ENCODE measurements at regions not wholly inside any gene's neighbourhood (a gene's known extent, or its start where the extent isn't known, plus 50 kb on each side); places are given as distances from the start of the nearest gene placed in this dataset.

DNA sequence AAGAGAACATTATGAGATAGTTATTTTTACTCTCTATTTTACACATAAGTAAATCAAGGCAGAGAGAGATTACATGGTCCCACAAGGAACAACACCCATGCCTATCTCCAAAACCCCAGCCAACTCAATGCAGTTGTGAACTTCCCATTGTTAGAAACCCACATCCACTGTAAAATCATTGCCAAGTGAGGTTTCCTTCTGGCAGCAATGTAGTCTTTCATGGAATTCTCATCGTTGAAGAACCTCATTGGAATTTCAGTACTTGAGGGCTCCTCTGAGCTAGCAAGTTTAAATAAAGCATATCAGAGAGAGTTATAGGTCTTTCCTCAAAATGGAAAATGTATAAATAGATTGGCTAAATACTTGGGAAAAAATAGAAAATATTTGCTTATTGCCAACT, 105.2 kb downstream of the RAD51AP2 start:
- H3K27me3 Mint-ChIP-seq: no peaks in the 10 kb centered on the region
- H3K4me1 Mint-ChIP-seq: no peaks in the 10 kb centered on the region
- no CpG with 5 or more reads among the region's 1 CpG for WGBS (ENCODE audit: insufficient coverage)
- H3K4me1 ChIP-seq (ENCODE audit: control insufficient read depth in 1 of 2, extremely low read depth in 1 of 2, insufficient read depth in 2 of 2, low read length in 2 of 2): no peaks in the 10 kb centered on the region
- no peak overlapping the region for H3K4me3 ChIP-seq (ENCODE audit: control insufficient read depth in 1 of 2, extremely low read depth in 1 of 2, low read length in 1 of 2)
- no peak for DNase-seq
- H3K4me3 Mint-ChIP-seq: no peak overlapping the region
- H3K27me3 ChIP-seq (replicated peaks in 1 of 2; ENCODE audit: control insufficient read depth in 2 of 2, extremely low read depth in 1 of 2, insufficient read depth in 2 of 2, low read length in 1 of 2): no peaks in the 10 kb centered on the region
- H3K9me3 Mint-ChIP-seq: peaks cover 4 to 9% (median 6%) of the 10 kb centered on the region in 3 donors
- H3K9me3 ChIP-seq: no peaks in the 10 kb centered on the region
- ATAC-seq (replicated peaks in 1 of 4): no peak
- H3K27ac Mint-ChIP-seq: no peak overlapping the region
- no peak overlapping the region for H3K27ac ChIP-seq (ENCODE audit: low read length)
- ChIA-PET CTCF (no interaction called here), POLR2A (no interaction called here)
- H3K36me3 ChIP-seq (ENCODE audit: control insufficient read depth in 2 of 2, extremely low read depth in 1 of 2, insufficient read depth in 1 of 2, low read length in 1 of 2): no peaks in the 10 kb centered on the region
- no peaks in the 10 kb centered on the region for H3K36me3 Mint-ChIP-seq

DNA sequence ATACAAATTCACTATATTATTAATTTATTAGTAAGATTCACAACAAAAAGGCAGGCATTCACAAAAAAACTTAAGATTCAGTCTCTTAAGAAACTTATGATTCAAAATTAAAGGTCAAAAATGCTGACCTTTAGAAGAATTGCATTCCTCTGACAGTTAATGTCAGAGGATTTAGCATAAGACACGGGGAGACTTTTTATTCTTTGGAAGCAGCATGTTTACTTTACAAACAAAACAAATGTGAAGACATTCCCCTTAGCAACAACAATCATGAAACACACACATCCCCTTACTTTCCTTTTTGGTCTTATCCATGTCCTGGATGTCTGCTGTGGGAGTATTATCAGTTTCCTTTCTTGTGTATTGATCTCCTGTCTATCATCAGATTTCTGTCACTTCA, 117.1 kb downstream of the RAD51AP2 start:
- H3K4me1 ChIP-seq (ENCODE audit: control insufficient read depth in 1 of 2, extremely low read depth in 1 of 2, insufficient read depth in 2 of 2, low read length in 2 of 2): no peaks in the 10 kb centered on the region
- H3K4me3 Mint-ChIP-seq: no peak overlapping the region
- H3K9me3 ChIP-seq: no peaks in the 10 kb centered on the region
- DNase-seq (no peak), ATAC-seq (replicated peaks in 1 of 4) (no peak)
- no peak overlapping the region for H3K4me3 ChIP-seq (ENCODE audit: control insufficient read depth in 1 of 2, extremely low read depth in 1 of 2, low read length in 1 of 2)
- no peaks in the 10 kb centered on the region for H3K4me1 Mint-ChIP-seq
- POLR2A ChIA-PET: no interaction called here
- no peak overlapping the region for H3K27ac Mint-ChIP-seq
- CTCF ChIA-PET: no interaction called here
- H3K36me3 Mint-ChIP-seq: no peaks in the 10 kb centered on the region
- WGBS (ENCODE audit: insufficient coverage): 33% methylated on average over 1 of the region's 1 CpG
- H3K27me3 Mint-ChIP-seq: no peaks in the 10 kb centered on the region
- H3K9me3 Mint-ChIP-seq: peaks cover 16 to 31% (median 24%) of the 10 kb centered on the region in 3 donors
- H3K27ac ChIP-seq (ENCODE audit: low read length): no peak overlapping the region
- no peaks in the 10 kb centered on the region for H3K27me3 ChIP-seq (replicated peaks in 1 of 2; ENCODE audit: control insufficient read depth in 2 of 2, extremely low read depth in 1 of 2, insufficient read depth in 2 of 2, low read length in 1 of 2)
- H3K36me3 ChIP-seq (ENCODE audit: control insufficient read depth in 2 of 2, extremely low read depth in 1 of 2, insufficient read depth in 1 of 2, low read length in 1 of 2): no peaks in the 10 kb centered on the region

DNA sequence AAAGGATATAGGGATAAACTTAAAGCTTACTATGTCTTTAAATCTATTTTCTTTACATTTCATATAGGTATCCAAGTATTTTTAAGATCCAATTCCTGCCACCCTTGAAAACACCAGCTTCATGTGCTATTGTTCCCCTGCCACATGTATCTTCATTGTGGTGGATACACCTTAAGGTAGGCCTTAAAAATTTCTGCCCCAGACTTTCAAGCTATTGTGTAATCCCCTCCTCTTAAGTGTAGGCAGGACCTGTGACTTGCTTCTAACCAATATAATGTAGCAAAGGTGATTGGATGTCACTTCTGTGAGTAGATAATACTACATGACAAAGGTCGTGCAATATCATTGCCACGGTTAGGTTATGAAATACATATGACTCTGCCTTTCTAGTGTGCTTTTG, 119.5 kb downstream of the RAD51AP2 start:
- no peak for DNase-seq
- Mint-ChIP-seq H3K27ac (no peak overlapping the region), H3K36me3 (no peaks in the 10 kb centered on the region)

DNA sequence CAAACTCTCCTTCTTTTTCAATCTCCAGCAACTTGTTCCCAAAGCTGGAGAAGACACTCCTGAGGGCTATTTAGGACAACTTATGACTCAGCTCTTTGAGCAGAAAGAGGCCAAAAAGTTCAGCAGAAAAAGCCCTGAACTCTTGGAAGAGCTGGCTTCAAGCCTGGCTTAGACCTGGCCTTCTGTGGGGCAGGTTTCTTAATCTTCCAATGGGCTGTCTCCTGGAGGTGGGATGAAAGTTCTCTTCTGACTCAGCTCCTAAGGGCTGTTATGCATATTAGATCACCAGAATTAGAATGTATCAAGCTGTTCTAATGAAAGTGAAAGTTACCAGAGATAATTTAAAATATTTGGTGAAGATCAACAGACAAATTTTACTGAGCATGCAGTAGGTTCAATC, 129.4 kb downstream of the RAD51AP2 start:
- no peaks in the 10 kb centered on the region for H3K4me1 Mint-ChIP-seq
- H3K27me3 Mint-ChIP-seq: no peaks in the 10 kb centered on the region
- Histone ChIP-seq H3K9me3 (no peaks in the 10 kb centered on the region), H3K27me3 (replicated peaks in 1 of 2; ENCODE audit: control insufficient read depth in 2 of 2, extremely low read depth in 1 of 2, insufficient read depth in 2 of 2, low read length in 1 of 2) (no peaks in the 10 kb centered on the region), H3K4me3 (ENCODE audit: control insufficient read depth in 1 of 2, extremely low read depth in 1 of 2, low read length in 1 of 2) (no peak overlapping the region), H3K27ac (ENCODE audit: low read length) (no peak overlapping the region), H3K36me3 (ENCODE audit: control insufficient read depth in 2 of 2, extremely low read depth in 1 of 2, insufficient read depth in 1 of 2, low read length in 1 of 2) (no peaks in the 10 kb centered on the region), H3K4me1 (ENCODE audit: control insufficient read depth in 1 of 2, extremely low read depth in 1 of 2, insufficient read depth in 2 of 2, low read length in 2 of 2) (no peaks in the 10 kb centered on the region)
- H3K9me3 Mint-ChIP-seq: peaks cover 9 to 16% (median 14%) of the 10 kb centered on the region in 3 donors
- no peak for DNase-seq
- H3K27ac Mint-ChIP-seq: no peak overlapping the region
- ATAC-seq (replicated peaks in 1 of 4): no peak
- no peaks in the 10 kb centered on the region for H3K36me3 Mint-ChIP-seq
- no peak overlapping the region for H3K4me3 Mint-ChIP-seq
- ChIA-PET POLR2A (no interaction called here), CTCF (no interaction called here)

More for the DNA sequence above, 119.5 kb downstream of the RAD51AP2 start:
- ATAC-seq (replicated peaks in 1 of 4): no peak
- Histone ChIP-seq H3K36me3 (ENCODE audit: control insufficient read depth in 2 of 2, extremely low read depth in 1 of 2, insufficient read depth in 1 of 2, low read length in 1 of 2) (no peaks in the 10 kb centered on the region), H3K27ac (ENCODE audit: low read length) (no peak overlapping the region), H3K27me3 (replicated peaks in 1 of 2; ENCODE audit: control insufficient read depth in 2 of 2, extremely low read depth in 1 of 2, insufficient read depth in 2 of 2, low read length in 1 of 2) (no peaks in the 10 kb centered on the region), H3K4me3 (ENCODE audit: control insufficient read depth in 1 of 2, extremely low read depth in 1 of 2, low read length in 1 of 2) (no peak overlapping the region), H3K9me3 (no peaks in the 10 kb centered on the region), H3K4me1 (ENCODE audit: control insufficient read depth in 1 of 2, extremely low read depth in 1 of 2, insufficient read depth in 2 of 2, low read length in 2 of 2) (no peaks in the 10 kb centered on the region)
- ChIA-PET CTCF (no interaction called here), POLR2A (no interaction called here)
- Mint-ChIP-seq H3K4me3 (no peak overlapping the region), H3K9me3 (peaks cover 16 to 22% (median 19%) of the 10 kb centered on the region in 3 donors), H3K27me3 (no peaks in the 10 kb centered on the region), H3K4me1 (no peaks in the 10 kb centered on the region)
- no CpG with 5 or more reads among the region's 2 CpGs for whole genome bisulfite sequencing (ENCODE audit: insufficient coverage)

DNA sequence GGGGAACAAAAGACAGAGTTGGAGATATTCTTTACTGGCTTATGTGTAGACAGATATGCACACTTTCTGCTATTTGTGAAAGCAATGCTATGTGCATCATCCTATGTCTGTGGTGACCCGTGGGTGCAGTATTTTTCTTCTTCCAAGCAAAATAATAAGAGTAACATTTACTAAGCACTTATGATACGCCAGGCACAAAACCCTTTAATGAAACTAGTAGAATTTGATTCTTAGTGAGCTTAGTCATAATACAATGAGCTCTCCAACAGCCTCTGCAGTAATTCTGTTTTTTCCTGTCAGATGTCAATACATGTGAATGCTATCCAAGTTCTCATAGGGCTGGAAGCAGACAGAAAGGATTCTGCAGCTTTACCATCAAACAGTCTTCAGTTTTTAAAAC, 130.6 kb downstream of the RAD51AP2 start:
- Mint-ChIP-seq H3K4me3 (no peak overlapping the region), H3K36me3 (no peaks in the 10 kb centered on the region), H3K9me3 (peaks cover 9 to 14% (median 10%) of the 10 kb centered on the region in 3 donors), H3K4me1 (no peaks in the 10 kb centered on the region), H3K27ac (no peak overlapping the region), H3K27me3 (no peaks in the 10 kb centered on the region)
- ChIA-PET CTCF (no interaction called here), POLR2A (no interaction called here)
- no peak overlapping the region for H3K4me3 ChIP-seq (ENCODE audit: control insufficient read depth in 1 of 2, extremely low read depth in 1 of 2, low read length in 1 of 2)
- no peaks in the 10 kb centered on the region for H3K27me3 ChIP-seq (replicated peaks in 1 of 2; ENCODE audit: control insufficient read depth in 2 of 2, extremely low read depth in 1 of 2, insufficient read depth in 2 of 2, low read length in 1 of 2)
- DNase-seq (no peak), ATAC-seq (replicated peaks in 1 of 4) (no peak)
- no peaks in the 10 kb centered on the region for H3K4me1 ChIP-seq (ENCODE audit: control insufficient read depth in 1 of 2, extremely low read depth in 1 of 2, insufficient read depth in 2 of 2, low read length in 2 of 2)
- no peaks in the 10 kb centered on the region for H3K9me3 ChIP-seq
- no peaks in the 10 kb centered on the region for H3K36me3 ChIP-seq (ENCODE audit: control insufficient read depth in 2 of 2, extremely low read depth in 1 of 2, insufficient read depth in 1 of 2, low read length in 1 of 2)
- WGBS (ENCODE audit: insufficient coverage): no CpG with 5 or more reads among the region's 2 CpGs
- no peak overlapping the region for H3K27ac ChIP-seq (ENCODE audit: low read length)

DNA sequence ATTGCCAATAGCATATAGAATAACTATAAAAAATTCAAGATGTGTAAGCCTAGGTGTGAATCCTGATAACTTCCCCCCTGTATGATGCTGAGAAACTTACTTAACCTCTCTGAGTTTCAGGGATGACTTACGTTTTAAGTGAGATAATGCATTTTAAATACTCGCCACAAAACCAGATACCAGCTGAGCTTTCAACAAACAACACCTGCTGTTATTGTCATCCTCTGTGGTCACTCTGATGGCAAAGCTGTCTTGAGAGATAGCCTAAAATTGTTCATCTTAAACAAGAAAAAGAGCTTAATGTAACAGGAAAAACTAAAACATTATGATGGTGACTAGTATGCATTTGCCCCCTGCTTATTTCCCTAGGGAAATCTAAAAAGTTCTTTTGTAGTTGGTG, 131.5 kb downstream of the RAD51AP2 start:
- ChIA-PET POLR2A (no interaction called here), CTCF (no interaction called here)
- no CpG with 5 or more reads among the region's 2 CpGs for WGBS (ENCODE audit: insufficient coverage)
- ATAC-seq (replicated peaks in 1 of 4) (no peak), DNase-seq (no peak)
- peaks cover 6 to 10% (median 9%) of the 10 kb centered on the region in 3 donors for H3K9me3 Mint-ChIP-seq
- H3K27me3 ChIP-seq (replicated peaks in 1 of 2; ENCODE audit: control insufficient read depth in 2 of 2, extremely low read depth in 1 of 2, insufficient read depth in 2 of 2, low read length in 1 of 2): no peaks in the 10 kb centered on the region
- no peaks in the 10 kb centered on the region for H3K9me3 ChIP-seq
- no peak overlapping the region for H3K4me3 ChIP-seq (ENCODE audit: control insufficient read depth in 1 of 2, extremely low read depth in 1 of 2, low read length in 1 of 2)
- no peaks in the 10 kb centered on the region for H3K36me3 Mint-ChIP-seq
- H3K27ac ChIP-seq (ENCODE audit: low read length): no peak overlapping the region
- H3K36me3 ChIP-seq (ENCODE audit: control insufficient read depth in 2 of 2, extremely low read depth in 1 of 2, insufficient read depth in 1 of 2, low read length in 1 of 2): no peaks in the 10 kb centered on the region
- no peaks in the 10 kb centered on the region for H3K27me3 Mint-ChIP-seq
- no peak overlapping the region for H3K4me3 Mint-ChIP-seq
- no peaks in the 10 kb centered on the region for H3K4me1 Mint-ChIP-seq
- no peaks in the 10 kb centered on the region for H3K4me1 ChIP-seq (ENCODE audit: control insufficient read depth in 1 of 2, extremely low read depth in 1 of 2, insufficient read depth in 2 of 2, low read length in 2 of 2)
- no peak overlapping the region for H3K27ac Mint-ChIP-seq

DNA sequence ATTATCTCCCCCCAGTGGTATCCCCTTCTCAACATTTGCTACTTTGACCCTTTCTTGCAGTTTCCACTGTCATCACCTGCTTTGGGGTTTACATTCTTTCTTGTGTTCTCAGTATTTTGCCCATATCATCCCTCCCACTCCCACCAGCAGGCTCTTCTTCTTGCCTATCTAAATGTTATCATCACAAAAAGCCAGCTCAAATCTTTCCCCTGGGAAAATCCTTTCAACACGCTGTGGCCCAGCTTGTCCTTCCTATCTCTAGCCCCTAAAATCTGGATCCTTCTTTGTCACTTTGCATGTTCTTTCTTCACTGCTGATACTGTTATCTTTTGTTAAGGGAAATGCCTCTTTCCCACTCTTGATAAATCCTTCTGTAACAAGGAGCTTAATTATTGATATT, 138.2 kb downstream of the RAD51AP2 start:
- WGBS (ENCODE audit: insufficient coverage): 100% methylated on average over 1 of the region's 1 CpG
- Histone ChIP-seq H3K36me3 (ENCODE audit: control insufficient read depth in 2 of 2, extremely low read depth in 1 of 2, insufficient read depth in 1 of 2, low read length in 1 of 2) (no peaks in the 10 kb centered on the region), H3K4me3 (ENCODE audit: control insufficient read depth in 1 of 2, extremely low read depth in 1 of 2, low read length in 1 of 2) (no peak overlapping the region), H3K27ac (ENCODE audit: low read length) (no peak overlapping the region), H3K27me3 (replicated peaks in 1 of 2; ENCODE audit: control insufficient read depth in 2 of 2, extremely low read depth in 1 of 2, insufficient read depth in 2 of 2, low read length in 1 of 2) (no peaks in the 10 kb centered on the region), H3K4me1 (ENCODE audit: control insufficient read depth in 1 of 2, extremely low read depth in 1 of 2, insufficient read depth in 2 of 2, low read length in 2 of 2) (no peaks in the 10 kb centered on the region), H3K9me3 (no peaks in the 10 kb centered on the region)
- DNase-seq: no peak
- no peak overlapping the region for H3K27ac Mint-ChIP-seq
- H3K9me3 Mint-ChIP-seq: peaks cover 0 to 8% (median 6%) of the 10 kb centered on the region in 3 donors
- ChIA-PET CTCF (no interaction called here), POLR2A (no interaction called here)
- no peaks in the 10 kb centered on the region for H3K36me3 Mint-ChIP-seq
- no peak for ATAC-seq (replicated peaks in 1 of 4)
- no peaks in the 10 kb centered on the region for H3K4me1 Mint-ChIP-seq
- H3K4me3 Mint-ChIP-seq: no peak overlapping the region
- no peaks in the 10 kb centered on the region for H3K27me3 Mint-ChIP-seq
